ENCODE measurements at regions not wholly inside any gene's neighbourhood (a gene's known extent, or its start where the extent isn't known, plus 50 kb on each side); places are given as distances from the start of the nearest gene placed in this dataset.

DNA sequence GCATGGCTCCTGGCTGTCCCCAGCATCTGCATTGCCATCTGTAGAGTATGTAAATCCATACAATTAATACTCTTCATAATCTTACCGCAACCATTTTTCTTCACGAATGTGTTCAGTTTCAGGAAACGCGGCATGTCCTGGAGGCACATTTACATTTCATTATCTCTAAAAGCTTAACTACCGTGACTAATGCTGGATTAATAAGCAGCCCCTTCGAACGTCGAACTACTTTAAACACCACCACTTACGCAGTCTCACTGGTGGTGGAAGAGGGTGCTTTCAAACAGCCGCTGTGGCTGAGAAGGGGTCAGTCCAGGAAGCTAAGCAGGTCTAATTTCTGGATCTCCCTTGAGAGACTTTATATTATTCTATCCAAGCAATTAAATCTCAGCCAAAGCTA lies 85.6 kb downstream of the C5orf15 start:
- no peak overlapping the region for H3K4me2 ChIP-seq (ENCODE audit: low read length, poor library complexity, severe bottlenecking)
- H3K36me3 ChIP-seq (ENCODE audit: control insufficient read depth in 1 of 2, insufficient read depth in 2 of 2, low read depth in 1 of 2, low read length in 2 of 2): no peaks in the 10 kb centered on the region
- H3K27ac ChIP-seq (ENCODE audit: low read length, poor library complexity, severe bottlenecking): no peak overlapping the region
- H3K23ac ChIP-seq (ENCODE audit: low read length in 2 of 2): no peak overlapping the region
- H2AK5ac ChIP-seq (ENCODE audit: low read length, severe bottlenecking): no peak overlapping the region
- no peak overlapping the region for H4K8ac ChIP-seq (ENCODE audit: low read length)
- H2BK15ac ChIP-seq (ENCODE audit: low read depth, poor library complexity, severe bottlenecking): no peak overlapping the region
- H3K79me1 ChIP-seq (replicated peaks; ENCODE audit: low read length, poor library complexity, severe bottlenecking): no peaks in the 10 kb centered on the region
- no peak overlapping the region for H3K9ac ChIP-seq (ENCODE audit: low read length)
- H2BK5ac ChIP-seq (ENCODE audit: low read depth, low read length, poor library complexity, severe bottlenecking): no peak overlapping the region
- H4K91ac ChIP-seq (ENCODE audit: low read length): no peak overlapping the region
- no peak overlapping the region for H2BK12ac ChIP-seq (ENCODE audit: low read length in 2 of 2)
- WGBS: 89% methylated on average over 9 of the region's 10 CpGs
- H3K14ac ChIP-seq (ENCODE audit: low read length in 2 of 2): no peak overlapping the region
- H2BK120ac ChIP-seq (ENCODE audit: low read depth, low read length): no peak overlapping the region
- no peak overlapping the region for H3K4ac ChIP-seq (ENCODE audit: low read depth in 1 of 2, low read length in 2 of 2)
- no peak overlapping the region for H3K4me3 ChIP-seq (ENCODE audit: insufficient read depth in 1 of 2, low read depth in 1 of 2, low read length in 2 of 2)
- no peak for DNase-seq
- H3K27me3 ChIP-seq (ENCODE audit: control insufficient read depth in 1 of 2, insufficient read depth in 1 of 2, low read length in 2 of 2): peaks cover 27 to 80% of the 10 kb centered on the region in 2 experiments
- no peak overlapping the region for H2AFZ ChIP-seq (ENCODE audit: low read depth, low read length)
- H3K9me3 ChIP-seq (ENCODE audit: control insufficient read depth, low read length): no peaks in the 10 kb centered on the region
- H3K4me1 ChIP-seq (ENCODE audit: control insufficient read depth, insufficient read depth, low read depth, low read length): peaks cover 5% of the 10 kb centered on the region
- H3K18ac ChIP-seq (ENCODE audit: low read depth in 1 of 2, low read length in 2 of 2): no peak overlapping the region

- H3K23ac ChIP-seq (ENCODE audit: low read length in 2 of 2): no peak overlapping the region
- no peak overlapping the region for H3K4me3 ChIP-seq (ENCODE audit: insufficient read depth in 1 of 2, low read depth in 1 of 2, low read length in 2 of 2)
- no peak overlapping the region for H3K4me2 ChIP-seq (ENCODE audit: low read length, poor library complexity, severe bottlenecking)
- H4K8ac ChIP-seq (ENCODE audit: low read length): no peak overlapping the region
- WGBS: 90% methylated on average over 6 of the region's 6 CpGs
- no peak overlapping the region for H2BK12ac ChIP-seq (ENCODE audit: low read length in 2 of 2)
- H3K9ac ChIP-seq (ENCODE audit: low read length): no peak overlapping the region
- H3K4ac ChIP-seq (ENCODE audit: low read depth in 1 of 2, low read length in 2 of 2): no peak overlapping the region
- no peaks in the 10 kb centered on the region for H3K79me1 ChIP-seq (replicated peaks; ENCODE audit: low read length, poor library complexity, severe bottlenecking)
- H3K14ac ChIP-seq (ENCODE audit: low read length in 2 of 2): no peak overlapping the region
- no peak for DNase-seq
- H3K36me3 ChIP-seq (ENCODE audit: control insufficient read depth in 1 of 2, insufficient read depth in 2 of 2, low read depth in 1 of 2, low read length in 2 of 2): no peaks in the 10 kb centered on the region
- H3K27me3 ChIP-seq (ENCODE audit: control insufficient read depth in 1 of 2, insufficient read depth in 1 of 2, low read length in 2 of 2): peaks cover 27 to 77% of the 10 kb centered on the region in 2 experiments
- no peak overlapping the region for H2BK15ac ChIP-seq (ENCODE audit: low read depth, poor library complexity, severe bottlenecking)
- H3K9me3 ChIP-seq (ENCODE audit: control insufficient read depth, low read length): no peaks in the 10 kb centered on the region
- H2BK5ac ChIP-seq (ENCODE audit: low read depth, low read length, poor library complexity, severe bottlenecking): no peak overlapping the region
- H3K18ac ChIP-seq (ENCODE audit: low read depth in 1 of 2, low read length in 2 of 2): no peak overlapping the region
- H2AFZ ChIP-seq (ENCODE audit: low read depth, low read length): no peak overlapping the region
- no peak overlapping the region for H4K91ac ChIP-seq (ENCODE audit: low read length)
- H3K4me1 ChIP-seq (ENCODE audit: control insufficient read depth, insufficient read depth, low read depth, low read length): peaks cover 5% of the 10 kb centered on the region
- no peak overlapping the region for H3K27ac ChIP-seq (ENCODE audit: low read length, poor library complexity, severe bottlenecking)
- H2AK5ac ChIP-seq (ENCODE audit: low read length, severe bottlenecking): no peak overlapping the region
- H2BK120ac ChIP-seq (ENCODE audit: low read depth, low read length): no peak overlapping the region
These were observed 86.1 kb downstream of the C5orf15 start for GRCh38 chr5:133882389-133882695.

- H3K4me3 ChIP-seq (ENCODE audit: insufficient read depth in 1 of 2, low read depth in 1 of 2, low read length in 2 of 2): no peak overlapping the region
These were observed 86.6 kb downstream of the C5orf15 start for GRCh38 chr5:133881576-133882388.

GRCh38 chr5:133878236-133878555 lies 90.2 kb downstream of the C5orf15 start:
- H3K4me3 ChIP-seq (ENCODE audit: insufficient read depth in 1 of 2, low read depth in 1 of 2, low read length in 2 of 2): no peak overlapping the region
- H3K14ac ChIP-seq (ENCODE audit: low read length in 2 of 2): no peak overlapping the region
- 60% methylated on average over 2 of the region's 2 CpGs for WGBS
- H3K79me1 ChIP-seq (replicated peaks; ENCODE audit: low read length, poor library complexity, severe bottlenecking): no peaks in the 10 kb centered on the region
- H2BK12ac ChIP-seq (ENCODE audit: low read length in 2 of 2): no peak overlapping the region
- no peak overlapping the region for H2BK5ac ChIP-seq (ENCODE audit: low read depth, low read length, poor library complexity, severe bottlenecking)
- H3K27ac ChIP-seq (ENCODE audit: low read length, poor library complexity, severe bottlenecking): no peak overlapping the region
- H3K9me3 ChIP-seq (ENCODE audit: control insufficient read depth, low read length): peaks cover 6% of the 10 kb centered on the region
- no peak for DNase-seq
- peaks cover 27 to 37% of the 10 kb centered on the region in 2 experiments for H3K27me3 ChIP-seq (ENCODE audit: control insufficient read depth in 1 of 2, insufficient read depth in 1 of 2, low read length in 2 of 2)
- no peak overlapping the region for H2BK120ac ChIP-seq (ENCODE audit: low read depth, low read length)
- H3K4ac ChIP-seq (ENCODE audit: low read depth in 1 of 2, low read length in 2 of 2): no peak overlapping the region
- no peak overlapping the region for H2AFZ ChIP-seq (ENCODE audit: low read depth, low read length)
- H3K4me1 ChIP-seq (ENCODE audit: control insufficient read depth, insufficient read depth, low read depth, low read length): peaks cover 2% of the 10 kb centered on the region
- H4K91ac ChIP-seq (ENCODE audit: low read length): no peak overlapping the region
- H4K8ac ChIP-seq (ENCODE audit: low read length): no peak overlapping the region
- no peak overlapping the region for H2AK5ac ChIP-seq (ENCODE audit: low read length, severe bottlenecking)
- no peak overlapping the region for H3K4me2 ChIP-seq (ENCODE audit: low read length, poor library complexity, severe bottlenecking)
- H2BK15ac ChIP-seq (ENCODE audit: low read depth, poor library complexity, severe bottlenecking): no peak overlapping the region
- no peak overlapping the region for H3K23ac ChIP-seq (ENCODE audit: low read length in 2 of 2)
- no peaks in the 10 kb centered on the region for H3K36me3 ChIP-seq (ENCODE audit: control insufficient read depth in 1 of 2, insufficient read depth in 2 of 2, low read depth in 1 of 2, low read length in 2 of 2)
- H3K9ac ChIP-seq (ENCODE audit: low read length): no peak overlapping the region
- H3K18ac ChIP-seq (ENCODE audit: low read depth in 1 of 2, low read length in 2 of 2): no peak overlapping the region

More at GRCh38 chr5:133881576-133882388, 86.6 kb downstream of the C5orf15 start:
- H3K9me3 ChIP-seq (ENCODE audit: control insufficient read depth, low read length): no peaks in the 10 kb centered on the region
- no peak for DNase-seq
- no peak overlapping the region for H3K27ac ChIP-seq (ENCODE audit: low read length, poor library complexity, severe bottlenecking)
- H2AFZ ChIP-seq (ENCODE audit: low read depth, low read length): no peak overlapping the region
- no peak overlapping the region for H2BK120ac ChIP-seq (ENCODE audit: low read depth, low read length)
- 85% methylated on average over 15 of the region's 15 CpGs for WGBS
- no peaks in the 10 kb centered on the region for H3K36me3 ChIP-seq (ENCODE audit: control insufficient read depth in 1 of 2, insufficient read depth in 2 of 2, low read depth in 1 of 2, low read length in 2 of 2)
- no peak overlapping the region for H4K91ac ChIP-seq (ENCODE audit: low read length)
- no peak overlapping the region for H2BK12ac ChIP-seq (ENCODE audit: low read length in 2 of 2)
- peaks cover 27 to 72% of the 10 kb centered on the region in 2 experiments for H3K27me3 ChIP-seq (ENCODE audit: control insufficient read depth in 1 of 2, insufficient read depth in 1 of 2, low read length in 2 of 2)
- H2BK5ac ChIP-seq (ENCODE audit: low read depth, low read length, poor library complexity, severe bottlenecking): no peak overlapping the region
- no peak overlapping the region for H3K4me2 ChIP-seq (ENCODE audit: low read length, poor library complexity, severe bottlenecking)
- H3K14ac ChIP-seq (ENCODE audit: low read length in 2 of 2): no peak overlapping the region
- no peak overlapping the region for H2BK15ac ChIP-seq (ENCODE audit: low read depth, poor library complexity, severe bottlenecking)
- H2AK5ac ChIP-seq (ENCODE audit: low read length, severe bottlenecking): no peak overlapping the region
- H3K4me1 ChIP-seq (ENCODE audit: control insufficient read depth, insufficient read depth, low read depth, low read length): peaks cover 5% of the 10 kb centered on the region
- no peak overlapping the region for H3K18ac ChIP-seq (ENCODE audit: low read depth in 1 of 2, low read length in 2 of 2)
- no peak overlapping the region for H3K4ac ChIP-seq (ENCODE audit: low read depth in 1 of 2, low read length in 2 of 2)
- H4K8ac ChIP-seq (ENCODE audit: low read length): no peak overlapping the region
- H3K23ac ChIP-seq (ENCODE audit: low read length in 2 of 2): no peak overlapping the region
- no peak overlapping the region for H3K9ac ChIP-seq (ENCODE audit: low read length)
- no peaks in the 10 kb centered on the region for H3K79me1 ChIP-seq (replicated peaks; ENCODE audit: low read length, poor library complexity, severe bottlenecking)
